Fibroblast of lung (primary cell): ENCODE measurements at regions not wholly inside any gene's neighbourhood (a gene's known extent, or its start where the extent isn't known, plus 50 kb on each side); places are given as distances from the start of the nearest gene placed in this dataset.
A peak's percentile ranks its signal among the peaks of the same experiment; 100 is the strongest.

Source experiments
- DNase-seq, 2 donors: peaks; one replicate each; pipeline versions ENCODE4 v3.0.0 to v3.0.0-alpha.2; 2010; ENCODE audit warnings: low read depth in 2 of 2
- H2AFZ ChIP-seq: 2 replicates; pipeline ENCODE4 v1.5.1; 2012; ENCODE audit warnings: low read length, control low read depth, inconsistent platforms
- H3K27ac ChIP-seq: 2 replicates; pipeline ENCODE4 v1.5.1; 2011; ENCODE audit warnings: low read length, control low read depth; ENCODE audit not compliant: insufficient read depth
- H3K27me3 ChIP-seq: 2 replicates; pipeline ENCODE4 v1.5.1; 2011; ENCODE audit warnings: mild to moderate bottlenecking, low read length; ENCODE audit not compliant: control insufficient read depth, insufficient read depth
- H3K36me3 ChIP-seq: 2 replicates; pipeline ENCODE4 v1.5.1; 2011; ENCODE audit warnings: low read length; ENCODE audit not compliant: control insufficient read depth, insufficient read depth
- H3K4me1 ChIP-seq: 2 replicates; pipeline ENCODE4 v1.5.1; 2011; ENCODE audit warnings: low read length; ENCODE audit not compliant: control insufficient read depth, insufficient read depth; ENCODE audit errors: extremely low read depth
- H3K4me2 ChIP-seq: 2 replicates; pipeline ENCODE4 v1.5.1; 2011; ENCODE audit warnings: low read length, control low read depth; ENCODE audit not compliant: insufficient read depth; ENCODE audit errors: extremely low read depth
- H3K4me3 ChIP-seq, 4 experiments: fragments of 200-600 bp in 1 of 4; sonication (generic) in 1 of 4; replicated peaks in 1 of 4; 2 replicates each; pipeline ENCODE4 v1.5.1; 2011 to 2016; ENCODE audit warnings: low read length in 4 of 4, low read depth in 3 of 4, mild to moderate bottlenecking in 3 of 4, control low read depth in 2 of 4, inconsistent platforms in 1 of 4, mixed read lengths in 1 of 4; ENCODE audit not compliant: insufficient read depth in 1 of 4; ENCODE audit errors: control extremely low read depth in 1 of 4
- H3K79me2 ChIP-seq: 2 replicates; pipeline ENCODE4 v1.5.1; 2012; ENCODE audit warnings: mild to moderate bottlenecking, low read length, inconsistent platforms; ENCODE audit not compliant: control insufficient read depth, insufficient read depth
- H3K9ac ChIP-seq: 2 replicates; pipeline ENCODE4 v1.5.1; 2011; ENCODE audit warnings: mild to moderate bottlenecking, low read length, control low read depth; ENCODE audit not compliant: insufficient read depth
- H3K9me3 ChIP-seq: 2 replicates; pipeline ENCODE4 v1.5.1; 2012; ENCODE audit warnings: low read depth, low read length; ENCODE audit not compliant: control insufficient read depth, insufficient read depth
- H4K20me1 ChIP-seq: 2 replicates; pipeline ENCODE4 v1.5.1; 2011; ENCODE audit warnings: low read length; ENCODE audit not compliant: control insufficient read depth, insufficient read depth; ENCODE audit errors: extremely low read depth
- EZH2 ChIP-seq: IDR thresholded peaks from 2 replicates; pipeline ENCODE4 v1.5.1; 2012; ENCODE audit warnings: low read length, control low read depth, mild to moderate bottlenecking; ENCODE audit errors: missing control alignments
- TF ChIP-seq, protein P1 (sequence below), 2 donors: IDR thresholded peaks in 1 of 2; conservative IDR thresholded peaks in 1 of 2; 1 replicate in 1 of 2; 2 replicates in 1 of 2; pipeline ENCODE4 v1.5.1; 2011 to 2012; ENCODE audit warnings: low read length in 2 of 2, control low read depth in 1 of 2, inconsistent platforms in 1 of 2, low read depth in 1 of 2, mild to moderate bottlenecking in 1 of 2

DNA sequence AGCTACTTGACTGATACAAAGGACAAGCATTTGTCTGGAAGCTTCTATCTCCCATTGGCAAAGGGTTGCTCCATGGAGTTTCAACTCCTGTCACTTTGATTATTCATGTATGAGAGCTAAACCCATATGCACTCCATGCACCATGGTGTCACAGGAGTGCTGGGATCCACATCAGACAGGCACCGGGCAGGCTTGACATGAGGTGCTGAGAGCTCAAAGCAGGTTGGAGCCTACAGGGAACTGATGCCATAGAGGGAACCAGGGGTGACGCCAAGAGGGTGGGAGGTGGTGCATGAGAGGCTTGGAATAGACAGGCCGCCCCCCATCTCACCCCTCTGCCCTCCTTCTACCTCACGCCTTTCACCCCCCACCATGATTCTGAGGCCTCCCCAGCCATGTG is 199.8 kb upstream of the CCDC68 start:
- no peak for DNase-seq
- Histone ChIP-seq H3K4me3 (no peak overlapping the region), H3K36me3 (no peaks in the 10 kb centered on the region), H3K27me3 (no peaks in the 10 kb centered on the region), H3K27ac (no peak overlapping the region), H3K9ac (no peak overlapping the region), H3K79me2 (no peaks in the 10 kb centered on the region), H2AFZ (no peak overlapping the region), H3K4me2 (no peak overlapping the region), H3K4me1 (no peaks in the 10 kb centered on the region), H4K20me1 (no peaks in the 10 kb centered on the region), H3K9me3 (no peaks in the 10 kb centered on the region)
- no peak for TF ChIP-seq EZH2
- TF ChIP-seq, protein P1, sequence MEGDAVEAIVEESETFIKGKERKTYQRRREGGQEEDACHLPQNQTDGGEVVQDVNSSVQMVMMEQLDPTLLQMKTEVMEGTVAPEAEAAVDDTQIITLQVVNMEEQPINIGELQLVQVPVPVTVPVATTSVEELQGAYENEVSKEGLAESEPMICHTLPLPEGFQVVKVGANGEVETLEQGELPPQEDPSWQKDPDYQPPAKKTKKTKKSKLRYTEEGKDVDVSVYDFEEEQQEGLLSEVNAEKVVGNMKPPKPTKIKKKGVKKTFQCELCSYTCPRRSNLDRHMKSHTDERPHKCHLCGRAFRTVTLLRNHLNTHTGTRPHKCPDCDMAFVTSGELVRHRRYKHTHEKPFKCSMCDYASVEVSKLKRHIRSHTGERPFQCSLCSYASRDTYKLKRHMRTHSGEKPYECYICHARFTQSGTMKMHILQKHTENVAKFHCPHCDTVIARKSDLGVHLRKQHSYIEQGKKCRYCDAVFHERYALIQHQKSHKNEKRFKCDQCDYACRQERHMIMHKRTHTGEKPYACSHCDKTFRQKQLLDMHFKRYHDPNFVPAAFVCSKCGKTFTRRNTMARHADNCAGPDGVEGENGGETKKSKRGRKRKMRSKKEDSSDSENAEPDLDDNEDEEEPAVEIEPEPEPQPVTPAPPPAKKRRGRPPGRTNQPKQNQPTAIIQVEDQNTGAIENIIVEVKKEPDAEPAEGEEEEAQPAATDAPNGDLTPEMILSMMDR (conservative IDR thresholded peaks at IDR 0.05 in 1 of 2, IDR thresholded peaks at IDR 0.05 in 1 of 2; ENCODE audit: low read depth in 1 of 2, low read length in 2 of 2), result no peak

DNA sequence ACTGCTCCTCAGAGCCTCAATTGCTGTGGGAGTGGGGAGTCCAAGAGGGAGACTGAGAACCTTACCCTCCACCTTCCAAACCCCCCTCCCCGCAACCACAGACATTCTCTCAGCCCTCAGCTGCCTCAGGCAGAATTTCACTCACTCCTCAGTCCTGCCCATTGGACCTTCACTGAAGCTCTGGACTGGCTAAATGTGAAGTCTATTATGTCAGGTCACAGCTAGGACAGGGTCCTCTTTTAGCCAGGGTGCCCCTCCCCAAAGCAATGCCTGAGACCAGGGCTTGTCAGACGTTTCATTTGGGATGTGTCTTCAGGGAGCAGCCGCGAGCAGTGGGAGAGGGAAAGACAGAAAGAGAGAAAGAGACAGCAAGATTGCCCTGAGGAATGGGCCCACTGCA is 199.3 kb upstream of the CCDC68 start:
- Histone ChIP-seq H2AFZ (no peak overlapping the region), H3K27me3 (no peaks in the 10 kb centered on the region), H3K4me3 (no peak overlapping the region), H3K4me2 (no peak overlapping the region), H3K9me3 (no peaks in the 10 kb centered on the region), H3K79me2 (no peaks in the 10 kb centered on the region), H3K27ac (no peak overlapping the region), H3K9ac (no peak overlapping the region), H3K36me3 (no peaks in the 10 kb centered on the region), H4K20me1 (no peaks in the 10 kb centered on the region), H3K4me1 (no peaks in the 10 kb centered on the region)
- no peak for DNase-seq
- TF ChIP-seq, protein P1 (conservative IDR thresholded peaks at IDR 0.05 in 1 of 2, IDR thresholded peaks at IDR 0.05 in 1 of 2; ENCODE audit: low read depth in 1 of 2, low read length in 2 of 2), result no peak
- no peak for TF ChIP-seq EZH2

DNA sequence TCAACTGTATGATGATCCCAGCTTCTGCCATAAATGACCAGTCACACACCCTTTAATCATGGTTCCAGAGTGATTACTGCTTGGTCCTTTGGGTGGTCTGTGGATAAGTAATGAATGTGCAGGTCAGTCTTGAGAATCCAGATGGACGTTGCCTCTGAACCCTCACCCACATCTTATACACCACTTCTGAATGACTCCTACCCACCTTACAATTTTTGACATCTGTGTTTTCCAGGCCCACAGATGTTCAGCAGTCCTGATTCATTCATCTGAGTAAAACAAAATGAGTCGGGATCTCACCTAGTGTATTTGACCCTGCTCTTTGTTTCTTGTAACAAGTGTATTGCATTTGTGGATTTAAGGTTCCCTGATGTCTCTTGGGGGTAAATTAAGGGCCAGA is 194.1 kb upstream of the CCDC68 start:
- DNase-seq, result peak in 1 of 2 donors; percentile 52
- no peaks in the 10 kb centered on the region for H3K79me2 ChIP-seq
- no peaks in the 10 kb centered on the region for H3K4me1 ChIP-seq
- no peak for TF ChIP-seq EZH2
- TF ChIP-seq, protein P1 (conservative IDR thresholded peaks at IDR 0.05 in 1 of 2, IDR thresholded peaks at IDR 0.05 in 1 of 2; ENCODE audit: low read depth in 1 of 2, low read length in 2 of 2), result no peak
- H3K9ac ChIP-seq, result no peak overlapping the region
- H3K27ac ChIP-seq, result no peak overlapping the region
- no peak overlapping the region for H3K4me2 ChIP-seq
- H4K20me1 ChIP-seq, result no peaks in the 10 kb centered on the region
- H3K4me3 ChIP-seq, result no peak overlapping the region
- no peaks in the 10 kb centered on the region for H3K9me3 ChIP-seq
- no peaks in the 10 kb centered on the region for H3K36me3 ChIP-seq
- no peaks in the 10 kb centered on the region for H3K27me3 ChIP-seq
- no peak overlapping the region for H2AFZ ChIP-seq
